Calu3 (cell line): ENCODE measurements at regions not wholly inside any gene's neighbourhood (a gene's known extent, or its start where the extent isn't known, plus 50 kb on each side); places are given as distances from the start of the nearest gene placed in this dataset.
"Not testable (repeated sequence)": the region's sequence is repeated elsewhere in the genome, so short reads cannot be mapped to it uniquely, and the experiment has no call there.

ENCODE experiments used
- BruUV-seq: library from RNA; stranded (reverse); fragments of 400-500 nt; replicated peaks from 2 replicates; lab custom pipeline; 2021; lab: Mats Ljungman, UMichigan
- CTCF ChIA-PET: fragments of 300-600 bp; sonication (Branson Sonifier 250); formaldehyde crosslinking; loops from one replicate; lab custom pipeline; 2022; ENCODE audit warnings: antibody characterized with exemption; lab: Charles Lee
- DNase-seq: peaks from one replicate; pipeline ENCODE4 v3.0.0; 2022
- H3K27ac Mint-ChIP-seq: one replicate; pipeline ENCODE4 v1.8.0; 2022; ENCODE audit warnings: mixed read lengths; ENCODE audit not compliant: unreplicated experiment
- H3K27me3 Mint-ChIP-seq: one replicate; pipeline ENCODE4 v1.8.0; 2022; ENCODE audit warnings: mixed read lengths; ENCODE audit not compliant: unreplicated experiment
- H3K36me3 Mint-ChIP-seq: one replicate; pipeline ENCODE4 v1.8.0; 2022; ENCODE audit warnings: mild to moderate bottlenecking, moderate library complexity, mixed read lengths; ENCODE audit not compliant: insufficient read depth, unreplicated experiment
- H3K4me1 Mint-ChIP-seq: one replicate; pipeline ENCODE4 v1.8.0; 2022; ENCODE audit warnings: mild to moderate bottlenecking, low read depth, mixed read lengths; ENCODE audit not compliant: unreplicated experiment
- H3K4me3 Mint-ChIP-seq: one replicate; pipeline ENCODE4 v1.8.0; 2022; ENCODE audit warnings: mild to moderate bottlenecking, low read depth, moderate library complexity, mixed read lengths; ENCODE audit not compliant: unreplicated experiment
- H3K9me3 Mint-ChIP-seq: one replicate; pipeline ENCODE4 v1.8.0; 2022; ENCODE audit warnings: low read depth, mixed read lengths; ENCODE audit not compliant: unreplicated experiment
- CTCF ChIP-seq: fragments of 200-600 bp; IDR thresholded peaks from one replicate; pipeline ENCODE4 v1.8.0; 2022; ENCODE audit warnings: antibody characterized with exemption; ENCODE audit not compliant: unreplicated experiment
- intact Hi-C: fragments of 100-400 bp; cut with micrococcal nuclease; formaldehyde crosslinking; loops from one replicate; pipeline ENCODE4 v1.10.0; 2022; ENCODE audit not compliant: unreplicated experiment

- Mint-ChIP-seq H3K36me3 (no peaks in the 10 kb centered on the region), H3K9me3 (no peaks in the 10 kb centered on the region), H3K4me3 (no peak overlapping the region), H3K27ac (no peak overlapping the region), H3K27me3 (no peaks in the 10 kb centered on the region), H3K4me1 (peaks cover 16% of the 10 kb centered on the region)
- no peak for TF ChIP-seq CTCF
- peak; percentile 23 for DNase-seq
- CTCF ChIA-PET = no interaction called here
- intact Hi-C loops = no loop called here
- BruUV-seq = no TSS peak
Measured at GRCh38 chr20:23143098-23143497, 57.0 kb upstream of the CD93 start.

- no peak overlapping the region for H3K27ac Mint-ChIP-seq
- no peaks in the 10 kb centered on the region for H3K27me3 Mint-ChIP-seq
- H3K4me3 Mint-ChIP-seq = no peak overlapping the region
- DNase-seq = no peak
- H3K9me3 Mint-ChIP-seq = no peaks in the 10 kb centered on the region
- no peak for TF ChIP-seq CTCF
- intact Hi-C loops = no loop called here
- CTCF ChIA-PET = no interaction called here
- H3K36me3 Mint-ChIP-seq = no peaks in the 10 kb centered on the region
- H3K4me1 Mint-ChIP-seq = peaks cover 16% of the 10 kb centered on the region
- BruUV-seq = no TSS peak
Measured at GRCh38 chr20:23142162-23143050, 56.3 kb upstream of the CD93 start.

GRCh38 chr20:23141450-23142161 is 55.5 kb upstream of the CD93 start:
- Mint-ChIP-seq H3K4me1 (peaks cover 16% of the 10 kb centered on the region), H3K27ac (no peak overlapping the region), H3K9me3 (no peaks in the 10 kb centered on the region), H3K4me3 (no peak overlapping the region), H3K27me3 (no peaks in the 10 kb centered on the region), H3K36me3 (no peaks in the 10 kb centered on the region)
- no peak for DNase-seq
- intact Hi-C loops = no loop called here
- CTCF ChIA-PET = no interaction called here
- no TSS peak for BruUV-seq
- TF ChIP-seq CTCF = no peak

GRCh38 chr20:23140991-23141390 is 54.9 kb upstream of the CD93 start:
- H3K4me3 Mint-ChIP-seq = no peak overlapping the region
- CTCF ChIA-PET = no interaction called here
- intact Hi-C loops = no loop called here
- no peak overlapping the region for H3K27ac Mint-ChIP-seq
- H3K27me3 Mint-ChIP-seq = no peaks in the 10 kb centered on the region
- peaks cover 16% of the 10 kb centered on the region for H3K4me1 Mint-ChIP-seq
- no TSS peak for BruUV-seq
- H3K9me3 Mint-ChIP-seq = no peaks in the 10 kb centered on the region
- DNase-seq = no peak
- H3K36me3 Mint-ChIP-seq = no peaks in the 10 kb centered on the region
- no peak for TF ChIP-seq CTCF

GRCh38 chr20:23139984-23140383 is 53.9 kb upstream of the CD93 start:
- H3K9me3 Mint-ChIP-seq, H3K4me3 Mint-ChIP-seq, H3K27ac Mint-ChIP-seq, H3K27me3 Mint-ChIP-seq, intact Hi-C loops, DNase-seq, CTCF ChIA-PET, BruUV-seq, H3K36me3 Mint-ChIP-seq: not testable (repeated sequence)
- peaks cover 16% of the 10 kb centered on the region for H3K4me1 Mint-ChIP-seq
